Activated T-cell treated with anti-CD3 and anti-CD28 coated beads for 1 hour (primary cell): ENCODE measurements at regions not wholly inside any gene's neighbourhood (a gene's known extent, or its start where the extent isn't known, plus 50 kb on each side); places are given as distances from the start of the nearest gene placed in this dataset.

Experiments
- DNase-seq: peaks from one replicate; pipeline ENCODE4 v3.0.0-alpha.2; 2020; ENCODE audit warnings: low read depth

- no peak for DNase-seq
Measured at GRCh38 chr16:5643855-5644531, 546.4 kb upstream of the EEF2KMT start.

- DNase-seq = no peak
Measured at GRCh38 chr16:5642436-5642835, 544.8 kb upstream of the EEF2KMT start.

GRCh38 chr16:5642011-5642410, 544.4 kb upstream of the EEF2KMT start:
- no peak for DNase-seq

DNA sequence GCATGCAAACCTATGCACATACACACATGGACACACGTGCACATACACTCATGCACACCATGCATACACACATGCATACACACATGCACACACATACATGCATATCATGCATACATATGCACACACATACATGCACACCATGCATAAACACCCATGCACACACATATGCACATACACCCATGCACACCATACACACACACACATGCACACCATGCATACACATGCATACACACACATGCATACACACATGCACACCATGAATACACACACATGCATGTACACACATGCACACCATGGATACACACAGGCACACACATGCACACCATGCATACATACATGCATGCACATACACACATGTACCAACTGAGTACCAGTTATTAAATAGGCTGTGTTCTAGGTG, 543.3 kb upstream of the EEF2KMT start:
- no peak for DNase-seq

- no peak for DNase-seq
Measured at GRCh38 chr16:5639531-5639930, 541.9 kb upstream of the EEF2KMT start.

GRCh38 chr16:5635331-5635730, 537.7 kb upstream of the EEF2KMT start:
- no peak for DNase-seq

DNA sequence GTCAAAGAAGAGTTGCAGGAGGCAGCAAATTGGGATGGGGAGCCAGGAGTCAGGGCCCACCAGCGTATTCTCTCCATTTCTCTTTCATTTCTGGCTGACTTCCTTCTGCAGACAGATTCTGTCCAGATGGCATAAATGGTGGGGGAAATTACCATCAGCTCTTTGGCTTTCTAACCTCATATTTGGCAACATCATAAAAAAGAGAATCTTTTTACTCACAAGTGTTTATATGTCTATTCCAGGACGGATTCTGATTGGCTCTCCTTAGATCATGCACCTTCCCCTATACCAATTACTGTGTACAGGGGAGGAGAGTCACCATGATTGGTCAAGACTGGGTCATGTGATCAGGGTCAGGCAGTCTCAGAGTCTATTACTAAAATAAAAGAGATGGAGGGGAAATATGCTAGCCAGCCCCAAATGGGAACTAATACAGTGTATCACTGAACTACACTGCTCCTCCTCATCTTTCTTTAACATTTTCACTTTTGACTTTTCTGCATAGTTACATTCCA, 537.1 kb upstream of the EEF2KMT start:
- DNase-seq = no peak

DNA sequence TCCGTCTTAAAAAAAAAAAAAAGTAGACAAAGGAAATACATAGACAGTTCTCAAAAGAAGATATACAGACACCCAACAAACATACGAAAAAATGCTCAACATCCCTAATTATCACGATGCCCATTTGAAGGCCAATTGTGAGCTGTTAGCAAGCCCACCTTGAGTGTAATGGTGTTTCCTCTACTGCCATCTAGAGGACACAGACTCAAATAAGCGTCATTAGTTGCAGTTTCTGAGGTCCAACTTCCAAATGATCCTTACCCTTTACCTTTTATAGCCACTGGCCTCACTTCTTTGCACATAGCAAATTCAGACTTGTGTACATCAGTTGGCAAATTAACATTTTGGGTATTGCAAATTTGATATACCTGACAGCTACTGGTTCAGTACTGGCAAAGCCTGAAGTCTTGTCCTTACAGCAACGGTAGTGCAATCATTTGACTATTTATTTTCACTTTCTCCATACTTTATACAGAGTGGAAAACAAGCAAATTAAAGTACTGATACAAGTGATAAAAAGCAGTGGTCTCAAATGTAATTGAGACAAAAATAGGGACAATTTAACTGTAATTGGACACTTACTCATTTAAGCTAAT, 536.3 kb upstream of the EEF2KMT start:
- no peak for DNase-seq

GRCh38 chr16:5622234-5622884, 524.8 kb upstream of the EEF2KMT start:
- no peak for DNase-seq

GRCh38 chr16:5621826-5622225, 524.2 kb upstream of the EEF2KMT start:
- no peak for DNase-seq

DNA sequence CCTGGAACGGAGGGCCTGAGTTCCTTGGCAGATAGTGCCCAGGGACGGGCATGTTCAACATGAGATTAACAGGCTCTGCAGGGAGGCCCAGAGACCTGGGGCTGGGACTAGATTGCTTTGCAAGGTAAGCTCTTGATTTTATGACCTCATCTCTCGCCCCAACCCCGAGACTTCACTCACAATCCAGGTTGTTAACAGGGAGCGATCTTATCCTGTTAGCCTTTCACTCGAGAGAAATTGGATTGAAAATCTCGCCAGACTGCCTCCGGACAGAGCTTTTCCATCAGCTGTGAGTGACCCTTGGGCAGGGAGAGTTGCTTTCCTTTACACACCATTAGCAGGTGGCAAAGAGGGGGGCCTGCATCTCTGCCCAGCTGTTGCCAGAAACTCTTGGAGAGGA, 521.7 kb upstream of the EEF2KMT start:
- no peak for DNase-seq

- DNase-seq = no peak
Measured at GRCh38 chr16:5616841-5617240, 519.2 kb upstream of the EEF2KMT start.

DNA sequence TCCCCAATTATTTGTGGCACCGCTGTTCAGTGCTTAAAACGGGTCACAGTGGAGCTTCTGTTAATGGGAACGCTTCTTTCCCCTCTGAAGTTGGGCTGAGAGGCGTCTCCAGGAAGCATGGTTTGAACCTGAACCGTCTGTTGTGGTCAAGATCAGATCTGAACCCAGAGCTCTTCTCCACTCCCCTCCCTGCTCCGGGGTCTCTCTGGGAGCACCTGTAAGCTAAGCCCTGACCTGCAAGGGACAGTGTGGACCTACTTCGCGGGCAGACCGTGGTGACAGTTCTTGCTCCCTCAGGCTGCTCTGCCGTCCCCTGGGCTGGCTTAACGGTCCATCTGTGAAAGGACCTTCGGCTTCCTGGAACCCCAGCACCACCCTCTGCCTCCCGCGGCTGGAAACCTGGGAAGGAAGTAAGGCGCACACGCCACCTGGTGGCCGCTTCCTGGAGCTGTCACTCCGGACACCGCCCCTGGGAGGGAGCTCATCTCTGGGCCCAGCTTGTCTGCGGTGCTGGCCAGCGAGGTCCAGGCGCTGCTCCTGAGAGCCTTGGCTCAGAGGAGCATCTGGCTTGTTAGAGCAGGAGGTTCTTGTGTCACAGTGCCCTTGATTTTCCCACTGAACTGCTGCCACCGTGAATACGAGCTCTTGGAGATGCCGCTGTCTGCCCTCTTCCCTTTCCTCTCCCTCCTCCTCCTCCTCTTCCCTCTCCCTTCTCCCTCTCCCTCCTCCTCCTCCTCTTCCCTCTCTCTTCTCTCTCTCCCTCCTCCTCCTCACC, 518.5 kb upstream of the EEF2KMT start:
- peak; percentile 2 for DNase-seq

GRCh38 chr16:5607169-5607568, 509.6 kb upstream of the EEF2KMT start:
- no peak for DNase-seq

DNA sequence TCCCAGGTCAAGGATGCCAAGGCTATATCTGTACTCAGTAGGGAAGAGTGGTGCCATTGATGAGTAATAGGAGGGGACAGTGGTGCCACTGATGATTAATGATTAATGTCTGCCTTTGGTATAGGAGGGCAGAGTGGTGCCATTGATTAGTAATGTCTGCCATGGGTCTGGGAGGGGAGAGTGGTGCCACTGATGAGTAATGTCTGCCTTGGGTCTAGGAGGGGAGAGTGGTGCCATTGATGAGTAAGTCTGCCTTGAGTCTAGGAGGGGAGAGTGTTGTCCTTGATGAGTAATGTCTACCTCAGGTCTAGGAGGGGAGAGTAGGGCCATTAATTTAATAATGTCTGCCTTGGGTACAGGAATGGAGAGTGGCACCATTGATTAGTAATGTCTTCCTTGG, 507.8 kb upstream of the EEF2KMT start:
- DNase-seq = no peak

DNA sequence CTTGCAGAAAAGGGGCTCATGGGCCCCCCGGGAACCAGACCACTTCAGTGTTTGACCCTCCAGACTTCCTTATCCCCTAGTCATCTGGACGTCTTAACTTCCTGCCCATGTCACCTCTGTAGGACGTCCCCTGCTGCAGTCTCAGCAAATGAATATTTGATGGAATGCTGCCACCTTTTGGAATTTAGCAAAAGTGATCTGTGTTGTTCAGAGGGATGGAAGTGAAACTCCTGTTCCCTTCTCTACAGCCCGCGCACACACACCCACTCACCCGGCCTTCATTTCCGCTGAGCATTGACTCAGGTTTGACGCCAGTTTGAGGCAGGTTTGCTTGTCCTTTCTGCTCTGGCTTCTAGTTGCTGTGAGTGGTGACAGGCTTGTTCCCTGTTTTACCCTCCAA, 507.2 kb upstream of the EEF2KMT start:
- no peak for DNase-seq

DNA sequence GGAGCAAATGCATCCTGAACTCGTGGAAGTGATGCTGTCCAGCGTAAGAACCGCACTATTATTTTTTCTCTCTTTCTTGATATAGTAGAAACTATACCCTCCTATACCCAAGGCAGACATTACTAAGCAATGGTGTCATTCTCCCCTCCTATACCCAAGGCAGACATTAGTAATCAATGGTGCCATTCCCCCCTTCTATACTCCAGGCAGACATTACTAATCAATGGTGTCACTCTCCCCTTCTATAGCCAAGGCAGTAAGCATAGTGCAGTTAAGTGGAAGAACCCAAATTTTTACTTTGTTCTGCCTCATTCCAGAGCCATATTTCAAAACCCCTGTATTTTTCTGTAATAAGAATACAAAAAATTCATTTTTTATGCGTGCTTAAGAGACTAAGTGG, 506.2 kb upstream of the EEF2KMT start:
- no peak for DNase-seq

- no peak for DNase-seq
Measured at GRCh38 chr16:5601957-5602356, 504.4 kb upstream of the EEF2KMT start.

DNA sequence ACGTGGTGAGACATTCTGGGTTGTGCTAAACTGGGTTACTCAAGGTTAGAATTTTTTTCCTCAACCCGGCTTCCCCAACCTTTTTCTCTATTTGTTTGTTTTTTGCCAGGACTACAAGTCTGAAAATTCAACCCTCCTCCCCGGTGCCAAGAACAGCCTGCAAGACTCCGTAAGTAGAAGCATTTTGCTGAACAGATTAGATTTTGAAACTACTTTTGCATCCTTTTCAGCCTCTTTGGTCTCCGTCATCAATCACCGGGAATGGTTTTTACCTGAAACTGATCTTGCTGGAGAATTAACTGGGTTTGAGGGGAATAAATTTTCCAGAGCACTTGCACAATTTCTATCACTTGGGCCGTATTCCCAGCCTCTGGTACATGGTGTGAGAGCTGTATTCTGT, 501.2 kb upstream of the EEF2KMT start:
- DNase-seq = no peak

- DNase-seq = no peak
Measured at GRCh38 chr16:5595849-5596248, 498.3 kb upstream of the EEF2KMT start.

DNA sequence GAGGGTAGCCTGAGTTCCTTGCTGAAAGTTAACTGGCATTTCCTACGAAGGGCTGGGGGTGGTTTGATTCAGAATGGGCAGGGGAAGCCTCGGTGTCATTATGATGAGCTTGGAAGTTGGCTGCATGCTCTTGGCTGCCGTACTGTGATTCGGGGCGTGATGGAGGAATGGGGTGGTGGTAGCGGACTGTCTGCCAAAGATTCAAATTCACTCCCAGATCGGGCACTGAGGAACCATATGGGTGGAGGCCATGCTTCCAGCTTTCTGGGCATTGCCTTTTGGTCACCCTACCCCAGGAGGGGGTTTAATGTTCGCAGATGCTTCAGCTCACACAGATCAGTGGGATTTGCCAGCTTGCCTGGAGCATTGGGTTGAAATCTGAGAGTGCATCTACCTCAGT, 492.8 kb upstream of the EEF2KMT start:
- DNase-seq = no peak

DNA sequence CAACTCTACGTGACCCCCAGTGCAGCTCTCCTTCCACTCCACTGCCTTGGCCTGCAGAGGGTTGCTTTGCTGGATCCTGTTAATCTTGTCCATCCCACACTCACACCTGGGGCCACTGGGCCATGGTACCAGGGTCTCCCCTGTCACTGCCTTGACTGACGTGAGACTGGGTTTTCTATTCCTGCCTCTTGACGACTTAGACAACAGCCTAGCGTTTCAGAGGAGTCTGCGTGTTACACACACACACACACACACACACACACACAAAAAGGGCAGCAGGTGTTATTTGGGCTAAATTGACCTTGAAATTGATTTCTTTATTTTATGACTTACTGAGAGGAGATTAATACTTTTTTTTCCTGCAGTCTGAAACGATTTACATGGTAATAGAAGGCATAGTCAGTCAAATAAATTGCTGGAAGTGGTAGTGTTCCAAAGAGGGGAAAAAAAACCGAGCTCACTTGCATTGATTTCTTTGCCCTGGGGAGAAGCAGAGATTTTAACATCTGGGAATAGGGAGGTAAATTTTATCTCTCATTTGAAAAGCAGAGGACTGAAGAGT, 492.3 kb upstream of the EEF2KMT start:
- no peak for DNase-seq
